Skeletal muscle satellite cell (primary cell): ENCODE measurements at regions not wholly inside any gene's neighbourhood (a gene's known extent, or its start where the extent isn't known, plus 50 kb on each side); places are given as distances from the start of the nearest gene placed in this dataset.

Experiments used
- H3K27me3 ChIP-seq: 2 replicates; pipeline ENCODE4 v1.7.0; 2013; ENCODE audit warnings: low read length; ENCODE audit not compliant: control insufficient read depth, insufficient read depth
- H3K36me3 ChIP-seq: 2 replicates; pipeline ENCODE4 v1.7.0; 2013; ENCODE audit warnings: mild to moderate bottlenecking, control low read depth, low read length; ENCODE audit not compliant: insufficient read depth
- H3K4me1 ChIP-seq: 2 replicates; pipeline ENCODE4 v1.7.0; 2013; ENCODE audit warnings: low read length; ENCODE audit not compliant: control insufficient read depth, insufficient read depth
- H3K4me2 ChIP-seq: 2 replicates; pipeline ENCODE4 v1.7.0; 2013; ENCODE audit warnings: mild to moderate bottlenecking, low read length
- H3K4me3 ChIP-seq: 2 replicates; pipeline ENCODE4 v1.7.0; 2013; ENCODE audit warnings: low read length
- H3K9ac ChIP-seq: 2 replicates; pipeline ENCODE4 v1.7.0; 2013; ENCODE audit warnings: mild to moderate bottlenecking, low read depth, low read length, moderate library complexity
- H3K9me3 ChIP-seq: replicated peaks from 2 replicates; pipeline ENCODE4 v1.7.0; 2013; ENCODE audit warnings: mild to moderate bottlenecking, control low read depth, low read length

DNA sequence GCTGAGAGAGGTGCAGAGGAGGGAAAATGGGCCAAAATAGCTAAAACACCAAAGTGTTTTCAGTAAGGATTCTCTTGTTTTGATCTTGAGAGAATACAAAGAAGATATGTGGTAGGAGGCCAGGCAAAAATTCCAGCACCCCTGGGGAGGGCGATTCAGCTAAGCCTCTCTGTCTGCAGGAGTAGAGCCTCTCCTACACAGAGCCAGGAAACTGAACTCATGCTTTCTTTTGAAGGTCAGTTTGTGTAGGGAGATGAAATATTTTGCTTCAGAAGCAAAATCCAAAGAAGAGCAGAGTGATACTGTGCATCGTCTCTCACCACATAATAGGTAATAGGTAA lies 565.0 kb downstream of the FGF9 start:
- H3K9ac ChIP-seq: no peak overlapping the region
- no peaks in the 10 kb centered on the region for H3K36me3 ChIP-seq
- no peaks in the 10 kb centered on the region for H3K4me1 ChIP-seq
- no peak overlapping the region for H3K4me3 ChIP-seq
- H3K27me3 ChIP-seq: no peaks in the 10 kb centered on the region
- H3K4me2 ChIP-seq: no peak overlapping the region
- H3K9me3 ChIP-seq: no peaks in the 10 kb centered on the region

DNA sequence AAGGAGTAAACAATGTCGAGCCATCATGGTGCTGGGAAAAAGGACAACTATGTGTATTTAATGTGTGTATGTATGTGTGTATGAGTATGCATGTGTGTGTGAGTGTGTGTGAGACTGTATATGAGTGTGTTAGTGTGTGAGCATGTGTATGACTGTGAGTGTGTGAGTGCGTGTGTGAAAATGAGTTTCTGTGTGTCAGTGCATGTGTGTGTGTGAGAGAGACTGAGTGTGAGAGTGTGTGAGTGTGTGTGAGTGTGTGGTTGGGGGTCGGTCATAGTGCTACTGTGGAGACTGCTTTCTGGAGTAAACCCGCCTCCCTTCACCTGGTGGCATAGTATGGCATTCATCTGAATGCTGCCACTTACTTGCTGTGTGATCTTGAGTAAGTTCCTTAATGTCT lies 567.4 kb downstream of the FGF9 start:
- Histone ChIP-seq H3K4me3 (no peak overlapping the region), H3K36me3 (no peaks in the 10 kb centered on the region), H3K4me1 (no peaks in the 10 kb centered on the region), H3K9ac (no peak overlapping the region), H3K27me3 (no peaks in the 10 kb centered on the region), H3K9me3 (peaks cover 2% of the 10 kb centered on the region), H3K4me2 (no peak overlapping the region)

GRCh38 chr13:22240716-22241115 lies 569.8 kb downstream of the FGF9 start:
- no peaks in the 10 kb centered on the region for H3K4me1 ChIP-seq
- H3K27me3 ChIP-seq: no peaks in the 10 kb centered on the region
- no peak overlapping the region for H3K4me2 ChIP-seq
- no peak overlapping the region for H3K9ac ChIP-seq
- no peaks in the 10 kb centered on the region for H3K36me3 ChIP-seq
- H3K9me3 ChIP-seq: peaks cover 2% of the 10 kb centered on the region
- H3K4me3 ChIP-seq: no peak overlapping the region

GRCh38 chr13:22243469-22244163 lies 572.7 kb downstream of the FGF9 start:
- Histone ChIP-seq H3K36me3 (no peaks in the 10 kb centered on the region), H3K4me3 (no peak overlapping the region), H3K9ac (no peak overlapping the region), H3K4me1 (no peaks in the 10 kb centered on the region), H3K27me3 (no peaks in the 10 kb centered on the region), H3K9me3 (peaks cover 2% of the 10 kb centered on the region), H3K4me2 (no peak overlapping the region)

DNA sequence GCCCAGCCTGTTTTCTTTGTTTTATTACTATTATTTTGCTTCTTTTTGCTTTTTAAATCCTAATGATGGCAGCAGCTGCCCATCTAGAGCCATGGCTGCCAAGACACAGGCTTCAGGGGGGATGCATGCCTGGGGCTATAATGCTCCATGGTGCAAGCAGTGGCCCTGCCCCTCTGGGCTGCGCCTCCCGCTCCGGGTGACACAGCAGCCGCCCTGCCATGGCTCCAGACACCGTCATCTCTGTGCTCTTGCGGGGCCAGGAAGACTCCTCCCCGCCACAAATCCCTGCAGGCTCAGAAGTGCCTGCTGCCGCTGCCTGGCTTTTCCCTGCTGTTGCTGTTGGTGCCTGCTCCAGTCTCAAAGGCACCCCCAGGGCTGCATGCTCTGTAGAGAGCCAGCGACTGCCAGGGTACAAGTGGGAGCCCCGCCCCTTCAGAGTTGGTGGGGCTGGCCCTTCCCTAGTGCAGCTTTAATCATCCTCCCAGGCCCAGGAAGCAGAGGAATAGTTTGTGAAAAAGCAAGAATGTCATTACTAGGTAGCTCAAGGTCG lies 581.5 kb downstream of the FGF9 start:
- Histone ChIP-seq H3K27me3 (no peaks in the 10 kb centered on the region), H3K9ac (no peak overlapping the region), H3K36me3 (no peaks in the 10 kb centered on the region), H3K9me3 (no peaks in the 10 kb centered on the region), H3K4me3 (no peak overlapping the region), H3K4me2 (no peak overlapping the region), H3K4me1 (no peaks in the 10 kb centered on the region)

DNA sequence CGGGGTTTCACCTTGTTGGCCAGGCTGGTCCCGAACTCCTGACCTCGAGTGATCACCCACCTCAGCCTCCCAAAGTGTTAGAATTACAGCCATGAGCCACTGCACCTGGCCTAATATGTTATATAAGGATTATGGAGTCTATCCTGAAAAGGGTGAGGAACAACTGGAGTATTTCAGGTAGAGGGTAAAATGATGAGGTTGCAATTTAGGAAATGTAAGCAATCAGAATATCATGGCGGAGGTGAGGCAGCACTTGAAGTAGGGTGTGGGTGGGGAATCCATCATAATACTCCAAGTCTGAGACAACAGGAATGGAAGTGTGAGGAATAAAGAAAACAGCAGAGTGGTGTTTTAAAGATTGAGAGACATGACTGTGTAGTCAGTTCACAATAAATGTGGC lies 582.2 kb downstream of the FGF9 start:
- Histone ChIP-seq H3K4me3 (no peak overlapping the region), H3K9ac (no peak overlapping the region), H3K4me1 (no peaks in the 10 kb centered on the region), H3K36me3 (no peaks in the 10 kb centered on the region), H3K9me3 (no peaks in the 10 kb centered on the region), H3K4me2 (no peak overlapping the region), H3K27me3 (no peaks in the 10 kb centered on the region)

GRCh38 chr13:22256111-22256639 lies 585.3 kb downstream of the FGF9 start:
- Histone ChIP-seq H3K9me3 (no peaks in the 10 kb centered on the region), H3K9ac (no peak overlapping the region)

DNA sequence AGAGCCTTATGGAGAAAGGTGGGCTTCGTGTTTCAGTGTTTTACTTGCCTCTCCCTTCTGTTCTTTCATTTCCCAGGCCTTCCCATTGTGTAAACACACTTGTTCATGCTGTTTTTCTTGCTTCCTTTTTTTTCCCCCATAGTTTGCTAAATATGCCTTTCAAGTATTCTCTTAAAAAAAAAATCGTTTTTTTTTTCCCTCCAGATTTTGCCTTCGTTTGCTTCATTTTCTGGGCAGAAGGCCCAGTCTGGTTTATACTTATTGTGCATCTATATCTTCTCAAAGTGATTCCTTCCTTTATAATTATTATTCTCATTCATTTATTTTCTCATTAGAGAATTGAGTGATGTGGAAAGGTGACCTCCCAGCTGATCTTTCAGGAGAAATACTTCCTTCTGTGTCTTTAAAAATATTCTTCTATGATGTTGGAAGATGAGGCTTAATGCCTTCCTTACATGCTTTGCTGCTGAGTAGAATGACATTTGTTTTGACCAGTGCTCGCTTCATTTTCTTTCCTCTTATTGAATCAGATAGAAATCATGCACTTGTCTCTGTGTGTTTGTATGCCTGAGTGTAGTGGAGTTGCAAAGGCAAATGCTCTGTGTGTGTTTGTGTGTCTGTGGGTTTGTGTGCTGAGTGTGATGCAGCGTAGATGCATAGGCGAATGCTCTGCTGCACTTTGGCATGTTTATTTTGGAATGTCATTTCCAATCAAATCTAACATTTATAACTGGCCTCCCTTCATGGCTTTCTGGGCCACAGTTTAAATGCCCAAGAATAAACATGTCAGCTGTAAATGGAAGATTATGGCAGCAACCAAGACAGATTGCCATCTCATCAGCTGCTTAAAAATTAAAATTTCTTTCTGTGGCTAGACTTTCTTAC lies 591.4 kb downstream of the FGF9 start:
- H3K9me3 ChIP-seq: no peaks in the 10 kb centered on the region
- H3K4me2 ChIP-seq: no peak overlapping the region

More at GRCh38 chr13:22256111-22256639, 585.3 kb downstream of the FGF9 start:
- Histone ChIP-seq H3K4me1 (no peaks in the 10 kb centered on the region), H3K4me3 (no peak overlapping the region), H3K27me3 (no peaks in the 10 kb centered on the region), H3K4me2 (no peak overlapping the region), H3K36me3 (no peaks in the 10 kb centered on the region)

DNA sequence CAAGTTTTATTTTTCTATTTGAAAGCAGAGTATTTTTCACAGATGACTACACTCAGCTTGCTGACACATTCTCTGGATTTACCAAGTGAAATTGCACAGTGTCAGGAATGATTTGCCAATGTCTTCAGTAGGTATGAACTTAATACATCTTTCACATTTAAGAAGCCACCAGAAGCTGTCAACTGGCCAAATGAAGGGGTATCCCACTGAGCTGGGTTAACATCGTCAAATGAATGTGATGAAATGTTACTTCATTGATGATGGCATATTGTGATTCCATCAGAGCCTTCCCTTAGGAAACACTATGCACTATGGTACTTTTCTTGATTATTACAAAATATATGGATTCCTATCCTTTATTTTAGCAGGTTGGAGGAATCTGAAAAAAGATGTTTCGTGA lies 592.3 kb downstream of the FGF9 start:
- Histone ChIP-seq H3K36me3 (no peaks in the 10 kb centered on the region), H3K4me2 (no peak overlapping the region)

More for the DNA sequence above, 591.4 kb downstream of the FGF9 start:
- Histone ChIP-seq H3K36me3 (no peaks in the 10 kb centered on the region), H3K4me3 (no peak overlapping the region), H3K9ac (no peak overlapping the region), H3K27me3 (no peaks in the 10 kb centered on the region), H3K4me1 (no peaks in the 10 kb centered on the region)

GRCh38 chr13:22265563-22265962 lies 594.7 kb downstream of the FGF9 start:
- Histone ChIP-seq H3K9me3 (no peaks in the 10 kb centered on the region), H3K36me3 (no peaks in the 10 kb centered on the region), H3K4me3 (no peak overlapping the region), H3K9ac (no peak overlapping the region), H3K4me1 (no peaks in the 10 kb centered on the region), H3K4me2 (no peak overlapping the region), H3K27me3 (no peaks in the 10 kb centered on the region)

More for the DNA sequence above, 592.3 kb downstream of the FGF9 start:
- H3K9me3 ChIP-seq: no peaks in the 10 kb centered on the region
- H3K4me3 ChIP-seq: no peak overlapping the region
- H3K9ac ChIP-seq: no peak overlapping the region
- no peaks in the 10 kb centered on the region for H3K27me3 ChIP-seq
- H3K4me1 ChIP-seq: no peaks in the 10 kb centered on the region

DNA sequence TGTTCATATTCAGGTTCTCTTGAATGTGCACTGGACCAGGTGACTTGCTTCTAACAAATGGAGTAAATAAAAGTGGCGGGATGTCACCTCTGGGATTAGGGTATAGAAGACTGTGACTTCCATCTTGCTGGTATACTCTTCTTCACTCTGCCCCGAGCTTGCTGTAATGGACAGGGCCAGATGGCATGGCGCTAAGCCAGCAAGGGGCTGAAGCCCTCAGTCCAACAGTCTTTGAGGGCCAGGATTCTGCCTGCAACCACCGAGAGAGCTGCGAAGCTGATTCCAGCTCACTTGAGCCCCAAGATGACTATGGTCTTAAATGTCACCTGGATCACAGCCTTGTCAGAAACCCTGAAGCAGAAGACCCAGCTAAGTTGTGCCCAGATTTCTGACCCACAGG lies 600.0 kb downstream of the FGF9 start:
- Histone ChIP-seq H3K4me2 (no peak overlapping the region), H3K27me3 (no peaks in the 10 kb centered on the region), H3K9me3 (no peaks in the 10 kb centered on the region), H3K36me3 (no peaks in the 10 kb centered on the region), H3K4me1 (no peaks in the 10 kb centered on the region), H3K9ac (no peak overlapping the region), H3K4me3 (no peak overlapping the region)
